SH-SY5Y (cell line): ENCODE measurements at regions not wholly inside any gene's neighbourhood (a gene's known extent, or its start where the extent isn't known, plus 50 kb on each side); places are given as distances from the start of the nearest gene placed in this dataset.

Source experiments
- GATA2 ChIP-seq: IDR thresholded peaks from 2 replicates; pipeline ENCODE4 v1.6.1; 2011; ENCODE audit warnings: mild to moderate bottlenecking, low read depth, low read length
- GATA3 ChIP-seq: IDR thresholded peaks from 2 replicates; pipeline ENCODE4 v1.6.1; 2011; ENCODE audit warnings: low read depth, mild to moderate bottlenecking, low read length, moderate library complexity

DNA sequence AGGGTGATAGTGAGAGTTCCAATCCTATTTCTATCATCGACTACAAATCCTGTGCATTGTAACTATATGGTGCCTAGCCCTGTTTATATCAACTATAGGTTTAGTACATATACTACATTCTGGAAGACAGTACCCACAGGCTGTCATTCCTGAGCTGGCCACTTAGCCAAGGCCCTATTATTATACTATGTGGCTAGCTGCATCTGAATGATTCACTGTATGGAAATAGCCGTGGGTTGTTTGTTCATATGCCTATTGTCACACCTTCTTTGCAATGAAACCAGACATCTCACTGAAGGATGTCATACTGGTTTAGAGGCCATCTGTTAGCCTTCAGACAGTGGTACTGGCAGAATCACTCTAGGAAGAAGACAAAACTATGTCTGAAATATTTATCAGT is 62.3 kb upstream of the FSIP2 start:
- TF ChIP-seq GATA3 (no peak), GATA2 (no peak)
